ENCODE measurements at regions not wholly inside any gene's neighbourhood (a gene's known extent, or its start where the extent isn't known, plus 50 kb on each side); places are given as distances from the start of the nearest gene placed in this dataset.
"Not testable (repeated sequence)": the region's sequence is repeated elsewhere in the genome, so short reads cannot be mapped to it uniquely, and the experiment has no call there.

GRCh38 chr16:48105976-48106375 is 49.8 kb downstream of the ABCC12 start:
- DNase-seq = no peak

- DNase-seq = no peak
Measured at GRCh38 chr16:48105456-48105855, 50.3 kb downstream of the ABCC12 start.

DNA sequence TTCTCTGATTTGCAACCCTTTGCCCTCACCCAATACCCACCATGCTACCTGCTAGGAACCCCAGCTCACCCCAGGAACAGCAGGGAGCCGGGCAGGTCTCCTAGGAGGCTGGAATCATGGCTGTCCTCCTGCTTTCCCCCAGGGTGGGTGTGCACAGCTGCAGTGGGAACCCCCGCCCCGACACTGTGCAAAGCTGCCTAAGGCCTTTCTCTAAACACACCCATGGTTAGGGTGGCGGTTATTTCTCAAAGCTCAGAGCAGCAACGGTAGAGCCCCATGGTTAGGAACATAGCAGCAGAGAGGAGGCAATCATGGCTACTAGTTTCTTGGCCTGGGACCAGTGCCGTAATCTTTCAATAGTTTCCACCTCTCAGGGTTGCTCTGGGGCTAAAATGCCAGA is 52.2 kb downstream of the ABCC12 start:
- DNase-seq = no peak

DNA sequence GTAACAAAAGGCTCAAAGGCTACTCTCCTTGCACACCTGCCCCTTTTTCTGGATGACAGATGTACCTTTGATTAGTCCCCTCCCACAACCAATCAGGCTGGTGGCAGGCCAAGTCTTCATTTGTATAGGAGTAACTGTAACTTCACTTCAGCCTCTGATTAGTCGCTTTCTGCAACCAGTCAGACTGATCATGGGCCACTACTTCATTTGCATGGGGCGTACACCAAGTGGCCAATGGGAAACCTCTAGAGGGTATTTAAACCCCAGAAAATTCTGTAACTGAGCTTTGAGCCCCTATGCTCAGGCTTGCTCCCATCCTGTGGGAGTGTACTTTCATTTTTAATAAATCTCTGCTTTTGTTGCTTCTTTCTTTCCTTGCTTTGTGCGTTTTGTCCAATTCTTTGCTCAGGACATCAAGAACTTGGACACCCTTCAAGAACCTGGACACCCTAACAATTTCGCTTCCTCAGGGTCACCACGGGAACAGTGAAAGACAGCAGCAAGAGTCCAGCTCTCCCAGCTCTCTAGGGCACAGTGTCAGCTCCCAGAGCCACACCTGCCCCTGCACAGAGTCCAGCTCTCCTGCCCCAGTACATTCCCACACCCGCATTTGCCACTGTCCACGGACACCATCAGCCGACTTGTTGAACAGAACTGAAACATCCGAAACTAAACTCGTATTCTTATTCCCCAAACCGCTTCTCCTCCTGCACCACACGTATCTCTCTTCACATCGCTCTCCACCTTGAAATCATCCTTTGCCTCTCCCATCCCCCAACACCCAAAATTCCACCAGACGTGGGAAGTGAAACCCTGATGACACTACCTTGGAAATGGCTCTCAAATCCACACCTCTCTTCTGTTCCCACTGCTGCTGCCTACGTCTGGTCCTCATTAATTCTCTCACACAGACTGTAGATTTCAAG is 53.4 kb downstream of the ABCC12 start:
- no peak for DNase-seq

GRCh38 chr16:48101069-48101674 is 54.6 kb downstream of the ABCC12 start:
- DNase-seq = no peak

GRCh38 chr16:48099455-48099854 is 56.3 kb downstream of the ABCC12 start:
- no peak for DNase-seq

DNA sequence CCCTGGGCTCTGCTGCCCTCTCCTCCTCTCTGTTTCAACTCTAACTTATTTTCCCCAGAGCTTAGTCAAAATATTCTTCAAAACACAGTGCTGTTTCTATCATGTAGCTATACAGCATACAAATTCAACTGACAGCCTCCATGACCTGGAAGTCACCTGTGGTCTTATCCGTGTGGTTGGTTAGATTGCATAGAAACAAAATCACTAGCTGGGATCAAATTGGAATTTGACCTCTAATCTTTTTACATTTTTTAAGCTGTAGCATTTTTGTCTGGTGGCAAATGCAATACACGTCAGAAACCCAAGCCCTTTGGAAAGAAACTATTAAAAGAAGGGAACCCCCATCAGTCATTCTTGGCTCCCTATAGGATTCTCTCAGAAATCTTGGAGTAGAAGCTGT is 57.3 kb downstream of the ABCC12 start:
- DNase-seq = no peak

GRCh38 chr16:48091117-48091516 is 64.7 kb downstream of the ABCC12 start:
- DNase-seq = no peak

GRCh38 chr16:48089053-48089792 is 66.6 kb downstream of the ABCC12 start:
- no peak for DNase-seq

DNA sequence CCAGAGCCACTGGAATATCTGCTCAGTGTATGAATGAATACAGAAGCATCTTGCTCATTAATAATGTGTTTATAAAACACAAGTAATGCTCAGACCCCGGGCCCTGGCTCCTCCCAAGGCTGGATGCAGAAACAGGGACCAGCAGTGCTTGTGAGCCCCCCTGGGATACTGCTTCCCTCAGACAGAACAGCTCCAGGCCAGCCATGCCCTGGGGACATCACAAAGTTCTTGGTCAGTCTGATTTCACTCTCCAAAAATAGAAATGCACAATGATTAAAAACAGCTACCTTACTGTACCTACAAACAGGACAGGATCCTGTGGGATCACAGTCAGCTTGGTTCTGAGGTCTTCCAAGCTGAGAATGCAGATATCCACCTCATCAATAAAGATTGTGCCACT is 68.2 kb downstream of the ABCC12 start:
- no peak for DNase-seq

- no peak for DNase-seq
Measured at GRCh38 chr16:48086422-48086821, 69.4 kb downstream of the ABCC12 start.

- no peak for DNase-seq
Measured at GRCh38 chr16:48085729-48086128, 70.1 kb downstream of the ABCC12 start.

GRCh38 chr16:48084826-48085225 is 71.0 kb downstream of the ABCC12 start:
- DNase-seq = no peak

- no peak for DNase-seq
Measured at GRCh38 chr16:48082516-48082915, 73.3 kb downstream of the ABCC12 start.

DNA sequence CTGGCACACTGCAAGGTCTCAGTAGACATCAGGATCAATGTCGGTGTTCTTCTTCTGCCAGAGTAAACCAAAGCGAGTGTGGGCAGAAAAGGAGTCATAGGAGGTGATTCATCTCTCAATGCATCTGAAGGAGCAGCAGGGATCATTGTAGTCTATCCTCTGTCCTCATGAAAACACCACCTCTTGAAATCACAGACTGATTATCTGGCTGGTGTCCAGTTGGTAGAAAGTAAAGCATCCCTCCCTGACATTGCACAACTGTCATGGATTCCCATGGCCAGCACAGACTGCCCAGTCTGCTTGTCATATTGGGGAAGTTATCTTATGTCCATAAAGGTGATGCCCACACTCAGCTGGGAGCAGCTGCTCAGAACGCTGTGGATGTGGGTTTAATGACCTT is 74.1 kb downstream of the ABCC12 start:
- DNase-seq = no peak

- DNase-seq = no peak
Measured at GRCh38 chr16:48076455-48077012, 79.3 kb downstream of the ABCC12 start.

GRCh38 chr16:48075398-48075797 is 80.4 kb downstream of the ABCC12 start:
- no peak for DNase-seq

DNA sequence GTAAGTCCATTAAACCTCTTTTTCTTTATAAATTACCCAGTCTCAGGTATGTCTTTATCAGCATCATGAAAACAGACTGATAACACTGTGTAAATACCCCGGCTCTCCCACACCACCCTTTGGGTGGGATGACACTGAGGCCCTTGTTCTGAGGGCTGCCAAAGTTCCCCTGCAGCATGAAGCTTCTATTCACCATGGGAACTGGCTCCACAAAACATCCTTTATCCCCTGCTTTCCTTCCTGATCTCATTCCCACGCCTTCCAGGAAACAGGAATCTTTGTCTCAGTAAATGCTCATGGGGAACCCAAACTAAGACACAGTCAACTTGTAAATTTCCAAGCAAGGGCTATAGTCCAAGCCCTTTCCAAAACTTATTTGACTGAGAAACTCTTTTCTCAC is 88.4 kb downstream of the ABCC12 start:
- no peak for DNase-seq

DNA sequence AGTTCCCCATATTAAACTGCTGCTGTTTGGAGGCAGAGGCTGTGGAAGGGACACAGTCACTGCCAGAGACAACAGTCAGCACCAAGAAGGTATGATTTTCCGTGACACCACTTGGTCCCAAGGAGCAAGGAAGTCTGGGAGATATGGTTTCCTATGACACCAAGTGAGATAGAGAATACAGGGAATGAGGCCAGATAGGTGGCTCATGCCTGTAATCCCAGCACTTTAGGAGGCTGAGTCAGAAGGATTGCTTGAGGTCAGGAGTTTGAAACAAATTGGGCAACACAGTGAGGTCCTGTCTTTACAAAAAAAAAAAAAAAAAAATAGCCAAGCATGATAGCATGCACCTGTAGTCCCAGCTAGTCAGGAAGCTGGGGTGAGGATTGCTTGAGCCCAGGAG is 90.8 kb downstream of the ABCC12 start:
- DNase-seq = no peak

- DNase-seq = no peak
Measured at GRCh38 chr16:48062681-48063080, 93.1 kb downstream of the ABCC12 start.

GRCh38 chr16:48059936-48060335 is 95.9 kb downstream of the ABCC12 start:
- no peak for DNase-seq

- not testable (repeated sequence) for DNase-seq
Measured at GRCh38 chr16:48059190-48059589, 96.6 kb downstream of the ABCC12 start.

DNA sequence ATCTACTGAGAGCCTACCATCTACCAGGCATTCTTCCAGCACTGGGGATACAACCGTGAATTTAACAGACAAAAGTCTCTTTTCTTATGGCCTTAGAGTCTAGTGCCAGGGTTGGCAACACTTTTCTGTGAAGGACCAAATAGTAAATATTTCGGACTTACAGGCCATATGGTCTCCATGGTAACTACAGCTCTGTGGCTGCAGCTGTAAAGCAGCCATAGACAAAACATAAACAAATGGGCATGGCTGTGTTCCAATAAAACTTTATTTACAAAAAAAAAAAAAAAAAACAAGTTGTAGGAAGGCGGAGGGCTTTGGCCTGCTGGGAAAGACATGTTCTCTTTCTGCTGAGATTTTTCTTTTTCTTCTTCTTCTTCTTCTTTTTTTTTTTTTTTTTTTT is 98.7 kb downstream of the ABCC12 start:
- DNase-seq = no peak
